ENCODE measurements at regions not wholly inside any gene's neighbourhood (a gene's known extent, or its start where the extent isn't known, plus 50 kb on each side); places are given as distances from the start of the nearest gene placed in this dataset.
"Not testable (repeated sequence)": the region's sequence is repeated elsewhere in the genome, so short reads cannot be mapped to it uniquely, and the experiment has no call there.

DNA sequence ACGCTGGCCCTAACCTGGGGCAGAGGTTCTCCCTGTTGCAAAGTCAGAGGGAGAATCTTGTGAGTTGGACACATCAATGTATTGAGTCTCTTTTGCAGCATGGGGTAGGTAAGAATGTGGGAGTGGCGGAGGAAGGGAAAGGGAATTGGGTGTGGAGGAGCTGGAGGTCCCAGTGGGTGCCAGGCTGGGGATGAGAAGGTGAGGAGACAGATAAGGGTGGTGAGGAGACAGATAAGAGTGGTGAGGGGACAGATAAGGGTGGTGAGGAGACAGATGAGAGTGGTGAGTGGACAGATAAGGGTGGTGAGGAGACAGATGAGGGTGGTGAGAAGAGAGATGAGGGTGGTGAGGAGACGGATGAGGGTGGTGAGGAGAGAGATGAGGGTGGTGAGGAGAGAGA is 72.9 kb upstream of the SFSWAP start:
- Mint-ChIP-seq H3K36me3 (ENCODE audit: low read depth) (no peaks in the 10 kb centered on the region), H3K4me1 (ENCODE audit: low read depth) (no peaks in the 10 kb centered on the region), H3K27ac (no peak overlapping the region), H3K9me3 (no peaks in the 10 kb centered on the region), H3K4me3 (no peak overlapping the region), H3K27me3 (ENCODE audit: low read depth) (peaks cover 4% of the 10 kb centered on the region)

DNA sequence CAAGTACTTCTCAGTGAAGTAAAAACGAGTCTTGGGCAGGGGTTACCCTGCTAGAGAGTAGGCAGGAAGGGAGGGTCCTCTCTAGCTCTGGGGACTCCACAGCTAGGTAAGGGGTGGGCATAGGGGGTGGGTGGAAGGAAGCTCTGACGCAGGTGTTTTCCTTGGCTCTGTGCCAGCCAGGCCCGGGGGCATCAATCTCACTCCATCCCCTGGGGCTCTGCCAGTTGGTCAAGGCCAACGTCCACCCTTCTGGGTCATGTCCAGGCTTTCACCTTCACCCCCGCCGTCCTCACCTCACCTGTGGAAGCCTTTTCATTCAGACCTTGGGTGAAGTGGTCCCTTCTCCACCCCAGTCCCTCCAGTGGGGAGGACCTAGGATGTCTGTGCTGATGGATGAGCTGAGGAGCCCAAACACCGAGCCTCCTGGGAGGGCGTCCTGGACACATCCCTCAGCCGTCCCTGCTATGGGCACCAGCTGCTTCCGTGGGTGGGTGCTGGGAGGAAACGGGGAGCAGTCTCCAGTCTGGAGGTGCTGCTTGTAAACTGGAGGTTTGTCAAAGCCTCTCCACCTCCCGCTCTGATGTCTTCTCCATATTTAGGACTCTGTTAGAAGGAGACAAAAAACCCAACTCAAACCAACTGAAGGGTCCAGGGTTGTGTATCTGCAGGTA is 71.5 kb upstream of the SFSWAP start:
- Mint-ChIP-seq H3K36me3 (ENCODE audit: low read depth) (no peaks in the 10 kb centered on the region), H3K27ac (no peak overlapping the region), H3K4me1 (ENCODE audit: low read depth) (no peaks in the 10 kb centered on the region), H3K27me3 (ENCODE audit: low read depth) (peaks cover 4% of the 10 kb centered on the region), H3K9me3 (no peaks in the 10 kb centered on the region), H3K4me3 (no peak overlapping the region)

DNA sequence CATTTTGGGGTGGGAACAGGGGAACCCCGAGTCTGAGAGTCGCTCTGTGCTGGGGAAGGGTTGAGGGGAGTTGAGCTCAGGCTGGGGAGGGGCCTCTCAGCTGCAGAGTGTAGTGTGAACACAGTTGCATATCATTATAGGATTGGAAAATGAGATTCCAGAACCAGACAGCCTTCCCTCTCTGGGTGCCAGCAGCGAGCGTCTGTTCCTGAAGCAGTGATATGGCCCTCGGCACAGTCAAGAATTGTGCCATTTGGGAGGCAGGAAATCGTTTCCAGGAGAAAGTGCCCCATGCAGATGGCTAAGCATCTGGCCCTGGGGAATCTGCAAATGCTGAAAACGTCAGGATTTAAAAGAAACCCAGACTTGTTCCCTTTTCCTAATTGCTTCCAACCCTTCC is 70.4 kb upstream of the SFSWAP start:
- H3K4me1 Mint-ChIP-seq (ENCODE audit: low read depth): no peaks in the 10 kb centered on the region
- H3K4me3 Mint-ChIP-seq: no peak overlapping the region
- H3K9me3 Mint-ChIP-seq: no peaks in the 10 kb centered on the region
- H3K36me3 Mint-ChIP-seq (ENCODE audit: low read depth): no peaks in the 10 kb centered on the region
- H3K27me3 Mint-ChIP-seq (ENCODE audit: low read depth): peaks cover 4% of the 10 kb centered on the region
- H3K27ac Mint-ChIP-seq: no peak overlapping the region

DNA sequence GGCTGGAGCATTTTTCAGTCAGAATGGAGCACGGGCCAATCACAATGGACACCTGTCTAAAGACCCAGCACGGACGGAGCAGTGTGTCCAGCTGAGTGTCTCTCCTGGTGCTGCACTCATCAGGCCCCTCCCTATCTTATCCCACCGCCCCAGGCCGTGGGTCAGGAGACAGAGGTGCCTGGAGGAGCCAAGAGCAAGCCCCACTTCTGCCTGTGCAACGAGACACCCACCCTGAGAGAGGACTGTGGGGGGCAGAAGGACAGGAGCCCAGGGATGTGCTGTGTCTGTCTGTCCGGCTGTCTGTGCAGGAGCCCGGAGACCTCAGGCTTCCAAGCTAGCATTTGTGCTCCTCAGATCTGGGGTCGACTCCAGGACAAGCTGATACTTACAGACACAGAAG is 69.6 kb upstream of the SFSWAP start:
- H3K27ac Mint-ChIP-seq: no peak overlapping the region
- H3K9me3 Mint-ChIP-seq: no peaks in the 10 kb centered on the region
- no peaks in the 10 kb centered on the region for H3K4me1 Mint-ChIP-seq (ENCODE audit: low read depth)
- H3K27me3 Mint-ChIP-seq (ENCODE audit: low read depth): peaks cover 4% of the 10 kb centered on the region
- no peaks in the 10 kb centered on the region for H3K36me3 Mint-ChIP-seq (ENCODE audit: low read depth)
- H3K4me3 Mint-ChIP-seq: no peak overlapping the region

DNA sequence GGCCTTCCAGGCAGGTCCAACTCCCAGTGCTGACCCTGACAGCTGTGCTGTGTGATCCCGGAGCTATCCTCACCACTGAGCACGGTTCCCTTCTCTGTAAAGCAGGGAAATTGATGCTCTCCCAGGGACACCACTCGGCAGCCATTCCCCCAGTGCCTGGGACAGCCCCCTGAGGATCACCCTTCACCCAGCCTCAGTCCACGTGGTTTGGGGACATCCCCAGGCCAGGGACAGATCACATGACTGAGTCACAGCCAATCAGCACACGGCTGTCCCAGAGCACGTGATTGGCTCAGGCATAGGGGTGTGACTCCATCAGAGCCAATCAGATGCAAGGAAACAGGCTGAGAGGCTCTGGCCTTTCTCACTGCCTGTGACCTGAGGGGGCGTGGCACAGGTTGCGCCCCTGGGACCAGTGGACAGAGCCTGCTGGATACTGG is 68.8 kb upstream of the SFSWAP start:
- H3K9me3 Mint-ChIP-seq: no peaks in the 10 kb centered on the region
- H3K27me3 Mint-ChIP-seq (ENCODE audit: low read depth): peaks cover 4% of the 10 kb centered on the region
- no peaks in the 10 kb centered on the region for H3K4me1 Mint-ChIP-seq (ENCODE audit: low read depth)
- no peak overlapping the region for H3K27ac Mint-ChIP-seq
- H3K4me3 Mint-ChIP-seq: no peak overlapping the region
- H3K36me3 Mint-ChIP-seq (ENCODE audit: low read depth): no peaks in the 10 kb centered on the region

GRCh38 chr12:131642771-131643170 is 68.1 kb upstream of the SFSWAP start:
- no peak overlapping the region for H3K4me3 Mint-ChIP-seq
- H3K27ac Mint-ChIP-seq: no peak overlapping the region
- no peaks in the 10 kb centered on the region for H3K36me3 Mint-ChIP-seq (ENCODE audit: low read depth)
- peaks cover 4% of the 10 kb centered on the region for H3K27me3 Mint-ChIP-seq (ENCODE audit: low read depth)
- H3K4me1 Mint-ChIP-seq (ENCODE audit: low read depth): no peaks in the 10 kb centered on the region
- no peaks in the 10 kb centered on the region for H3K9me3 Mint-ChIP-seq

DNA sequence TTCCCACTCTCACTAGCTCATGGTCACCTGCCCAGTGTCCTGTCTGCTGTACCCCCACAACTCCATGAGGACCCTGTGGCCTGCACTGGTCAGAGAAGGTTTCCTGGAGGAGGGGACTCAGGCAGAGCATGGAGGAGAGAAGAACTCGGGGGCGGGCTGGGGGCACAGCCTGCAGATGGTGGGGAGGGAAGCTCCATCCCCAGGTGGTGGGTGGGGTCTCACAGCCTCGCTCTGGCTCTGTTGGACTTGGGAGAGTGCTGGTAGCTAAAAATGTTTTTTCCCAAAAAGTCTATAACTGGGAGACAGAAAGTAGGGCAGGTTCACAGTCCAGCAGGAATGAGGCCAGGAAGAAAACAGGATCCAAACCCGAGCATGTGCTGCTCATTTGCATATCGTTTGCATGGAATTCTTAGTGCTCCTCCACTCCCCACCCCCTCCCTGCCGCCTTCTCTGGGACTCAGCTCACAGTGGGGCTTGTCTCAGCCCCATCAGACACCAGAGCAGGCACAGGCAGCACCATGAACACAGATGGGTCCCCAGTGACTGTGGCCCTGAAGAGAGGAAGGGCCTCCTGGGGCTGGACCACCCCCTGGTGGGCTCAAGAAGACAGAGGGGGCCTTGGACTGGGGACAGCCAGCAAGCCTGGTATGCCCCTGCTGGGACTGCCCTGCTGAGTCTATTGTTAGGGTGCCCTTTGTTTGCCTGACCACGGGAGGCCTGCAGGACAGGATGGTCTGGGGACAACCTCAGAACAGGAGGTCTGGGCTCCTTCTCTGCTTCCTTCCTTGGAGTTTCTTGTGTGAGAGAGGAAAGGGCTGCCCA is 67.0 kb upstream of the SFSWAP start:
- Mint-ChIP-seq H3K4me1 (ENCODE audit: low read depth) (no peaks in the 10 kb centered on the region), H3K4me3 (no peak overlapping the region), H3K36me3 (ENCODE audit: low read depth) (no peaks in the 10 kb centered on the region), H3K27ac (no peak overlapping the region), H3K9me3 (no peaks in the 10 kb centered on the region), H3K27me3 (ENCODE audit: low read depth) (no peaks in the 10 kb centered on the region)

DNA sequence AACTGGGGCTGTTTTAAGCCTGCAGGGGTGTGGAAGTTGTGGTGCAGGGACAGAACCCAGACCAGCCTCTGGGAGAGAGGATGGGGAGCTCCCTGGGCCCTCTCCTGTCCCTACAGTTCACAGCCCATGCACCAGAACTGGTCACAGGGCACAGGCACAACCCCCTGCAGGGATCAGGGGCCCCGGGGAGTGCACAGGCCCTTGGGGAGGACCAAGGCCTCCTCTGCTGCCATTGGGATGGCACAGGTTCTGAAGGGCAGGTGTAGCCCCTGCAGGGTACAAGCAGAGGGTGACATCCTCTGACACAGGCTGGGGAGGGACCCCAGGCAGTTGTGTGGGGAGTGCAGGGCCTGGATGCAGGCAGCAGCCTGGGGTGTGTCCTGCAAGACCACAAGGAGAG is 66.4 kb upstream of the SFSWAP start:
- Mint-ChIP-seq H3K4me3 (no peak overlapping the region), H3K4me1 (ENCODE audit: low read depth) (no peaks in the 10 kb centered on the region), H3K27me3 (ENCODE audit: low read depth) (no peaks in the 10 kb centered on the region), H3K27ac (no peak overlapping the region), H3K36me3 (ENCODE audit: low read depth) (no peaks in the 10 kb centered on the region), H3K9me3 (no peaks in the 10 kb centered on the region)

DNA sequence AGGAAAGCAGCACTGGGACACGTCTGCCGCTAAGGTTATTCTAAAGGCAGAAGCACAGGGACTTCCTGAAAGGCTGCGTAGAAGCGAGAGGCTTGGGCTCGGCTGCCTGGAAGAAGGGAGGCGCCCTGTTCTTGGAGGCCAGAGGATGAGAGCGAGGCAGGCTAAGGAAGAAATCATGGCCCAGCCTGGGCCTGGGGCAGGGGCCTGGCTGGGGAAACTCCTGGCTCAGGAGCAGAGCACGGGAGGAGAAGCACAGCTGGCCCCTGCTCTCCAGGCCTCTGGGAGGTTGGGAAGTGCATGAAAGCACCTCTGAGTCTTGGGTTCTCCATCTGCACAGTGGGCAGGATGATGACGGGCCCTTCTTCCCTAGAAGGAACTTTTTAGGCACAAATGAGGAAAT is 66.0 kb upstream of the SFSWAP start:
- not testable (repeated sequence) for H3K27ac Mint-ChIP-seq; H3K36me3 Mint-ChIP-seq (ENCODE audit: low read depth); H3K4me1 Mint-ChIP-seq (ENCODE audit: low read depth); H3K4me3 Mint-ChIP-seq; H3K9me3 Mint-ChIP-seq; H3K27me3 Mint-ChIP-seq (ENCODE audit: low read depth)

DNA sequence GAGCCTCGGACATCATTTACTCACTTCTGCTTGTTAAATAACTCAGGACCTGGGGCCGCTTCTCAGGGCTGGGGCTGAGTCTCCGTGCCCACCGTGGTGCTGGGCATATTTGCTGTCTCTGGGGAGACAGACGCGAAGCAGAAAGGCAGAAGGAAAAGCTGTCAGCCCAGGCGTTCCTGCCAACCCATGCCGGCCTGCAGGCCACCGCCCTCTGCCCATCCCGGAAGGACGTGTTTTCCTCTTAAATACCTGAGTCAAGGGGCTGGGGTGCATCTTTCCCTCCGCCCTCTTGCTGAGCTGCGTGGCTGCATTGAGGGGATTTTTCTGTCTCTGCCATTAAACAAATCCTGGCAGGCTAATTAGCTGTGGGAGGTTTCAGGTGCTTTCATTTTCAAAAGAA is 65.3 kb upstream of the SFSWAP start:
- not testable (repeated sequence) for H3K9me3 Mint-ChIP-seq; H3K4me1 Mint-ChIP-seq (ENCODE audit: low read depth)

DNA sequence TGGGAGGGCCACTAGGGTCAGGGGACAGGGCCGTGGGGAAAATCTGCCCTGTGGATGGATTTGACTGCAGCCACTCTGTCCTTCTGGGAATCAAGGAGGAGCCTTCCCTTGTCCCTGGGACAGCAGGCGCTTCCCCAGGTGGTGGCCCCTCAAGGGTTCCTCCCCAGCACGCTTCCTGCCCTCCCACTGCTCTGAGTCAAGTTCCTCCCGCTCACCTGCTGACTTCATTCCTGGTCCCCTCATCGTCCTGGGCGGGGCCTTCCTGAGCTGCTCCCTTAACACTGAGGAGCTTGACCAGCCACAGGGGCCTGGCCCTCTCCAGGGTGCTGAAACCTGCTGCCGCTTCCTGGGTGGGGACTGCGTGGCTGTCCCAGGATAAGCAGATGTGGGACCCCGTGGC is 64.4 kb upstream of the SFSWAP start:
- H3K36me3 Mint-ChIP-seq (ENCODE audit: low read depth); H3K27me3 Mint-ChIP-seq (ENCODE audit: low read depth); H3K4me1 Mint-ChIP-seq (ENCODE audit: low read depth); H3K27ac Mint-ChIP-seq; H3K4me3 Mint-ChIP-seq; H3K9me3 Mint-ChIP-seq: not testable (repeated sequence)

More for the DNA sequence above, 65.3 kb upstream of the SFSWAP start:
- H3K27me3 Mint-ChIP-seq (ENCODE audit: low read depth); H3K27ac Mint-ChIP-seq; H3K4me3 Mint-ChIP-seq; H3K36me3 Mint-ChIP-seq (ENCODE audit: low read depth): not testable (repeated sequence)

GRCh38 chr12:131647667-131648066 is 63.2 kb upstream of the SFSWAP start:
- Mint-ChIP-seq H3K27me3 (ENCODE audit: low read depth) (no peaks in the 10 kb centered on the region), H3K36me3 (ENCODE audit: low read depth) (no peaks in the 10 kb centered on the region), H3K9me3 (no peaks in the 10 kb centered on the region), H3K4me1 (ENCODE audit: low read depth) (no peaks in the 10 kb centered on the region), H3K27ac (no peak overlapping the region), H3K4me3 (no peak overlapping the region)

GRCh38 chr12:131655469-131656174 is 55.3 kb upstream of the SFSWAP start:
- H3K27me3 Mint-ChIP-seq (ENCODE audit: low read depth); H3K4me3 Mint-ChIP-seq; H3K27ac Mint-ChIP-seq; H3K4me1 Mint-ChIP-seq (ENCODE audit: low read depth); H3K9me3 Mint-ChIP-seq; H3K36me3 Mint-ChIP-seq (ENCODE audit: low read depth): not testable (repeated sequence)

DNA sequence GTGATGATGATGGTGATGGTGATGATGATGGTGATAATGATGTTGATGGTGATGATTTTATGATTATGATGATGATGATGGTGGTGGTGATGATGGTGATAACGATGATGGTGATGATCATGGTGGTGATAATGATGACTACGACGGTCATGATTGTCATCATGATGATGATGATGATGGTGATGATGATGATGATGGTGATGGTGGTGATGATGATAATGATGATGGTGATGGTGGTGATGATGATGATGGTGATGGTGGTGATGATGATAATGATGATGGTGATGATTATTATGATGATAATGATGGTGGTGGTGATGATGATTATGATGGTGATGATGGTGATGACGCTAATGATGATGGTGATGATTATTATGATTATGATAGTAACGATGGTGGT is 54.1 kb upstream of the SFSWAP start:
- H3K36me3 Mint-ChIP-seq (ENCODE audit: low read depth); H3K27me3 Mint-ChIP-seq (ENCODE audit: low read depth); H3K4me1 Mint-ChIP-seq (ENCODE audit: low read depth); H3K27ac Mint-ChIP-seq; H3K4me3 Mint-ChIP-seq; H3K9me3 Mint-ChIP-seq: not testable (repeated sequence)

DNA sequence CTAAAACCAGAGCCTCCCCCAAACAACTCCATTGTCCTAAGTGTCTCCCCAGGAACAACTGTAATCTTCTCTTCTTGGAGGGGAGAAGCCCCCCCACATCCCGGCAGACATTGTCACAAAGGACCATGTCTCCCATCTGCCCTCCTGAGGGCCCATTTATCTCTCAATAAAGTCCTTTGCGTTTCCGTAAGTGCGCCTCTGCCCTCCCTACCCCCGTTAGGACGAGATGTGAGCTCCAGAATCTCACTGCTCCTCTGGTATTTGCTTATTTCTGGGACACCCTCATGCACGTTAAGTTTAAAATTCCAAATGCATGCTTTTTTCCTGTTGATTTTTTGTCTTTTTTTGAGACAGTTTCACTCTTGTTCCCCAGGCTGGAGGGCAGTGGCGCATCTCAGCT is 52.3 kb upstream of the SFSWAP start:
- not testable (repeated sequence) for H3K4me1 Mint-ChIP-seq (ENCODE audit: low read depth); H3K4me3 Mint-ChIP-seq; H3K27ac Mint-ChIP-seq; H3K9me3 Mint-ChIP-seq; H3K36me3 Mint-ChIP-seq (ENCODE audit: low read depth)
- peaks cover 14% of the 10 kb centered on the region for H3K27me3 Mint-ChIP-seq (ENCODE audit: low read depth)

Data from T-helper 1 cell treated with Interleukin-12 subunit alpha and Interleukin-12 subunit beta and Interleukin-4 antibody, amounts not matched to agents 30 μg/mL and 1 μg/mL, for 36 hours (primary cell).